Activated CD4-positive, alpha-beta T cell treated with anti-CD3 and anti-CD28 coated beads, Interleukin-2, amount 10 ng/mL, durations not matched to agents 24 days and 14 days (primary cell): ENCODE measurements at regions not wholly inside any gene's neighbourhood (a gene's known extent, or its start where the extent isn't known, plus 50 kb on each side); places are given as distances from the start of the nearest gene placed in this dataset.

ENCODE experiments used
- DNase-seq: peaks from one replicate; pipeline ENCODE4 v3.0.0; 2022
- H3K27ac Mint-ChIP-seq: one replicate; pipeline ENCODE4 v1.8.0; 2022; ENCODE audit warnings: mild to moderate bottlenecking, mixed read lengths
- H3K27me3 Mint-ChIP-seq: one replicate; pipeline ENCODE4 v1.8.0; 2022; ENCODE audit warnings: mixed read lengths
- H3K36me3 Mint-ChIP-seq: one replicate; pipeline ENCODE4 v1.8.0; 2022; ENCODE audit warnings: low read depth, mild to moderate bottlenecking, mixed read lengths
- H3K4me1 Mint-ChIP-seq: one replicate; pipeline ENCODE4 v1.8.0; 2021; ENCODE audit warnings: mixed read lengths
- H3K4me3 Mint-ChIP-seq: one replicate; pipeline ENCODE4 v1.8.0; 2022; ENCODE audit warnings: mild to moderate bottlenecking, moderate library complexity, mixed read lengths
- H3K9me3 Mint-ChIP-seq: one replicate; pipeline ENCODE4 v1.8.0; 2021; ENCODE audit warnings: mixed read lengths
- intact Hi-C: fragments of 100-400 bp; cut with micrococcal nuclease; formaldehyde crosslinking; loops from one replicate; pipeline ENCODE4 v1.15.1; 2023

- Mint-ChIP-seq H3K9me3 (peaks cover 15% of the 10 kb centered on the region), H3K4me3 (no peak overlapping the region), H3K27ac (no peak overlapping the region), H3K27me3 (no peaks in the 10 kb centered on the region), H3K36me3 (no peaks in the 10 kb centered on the region), H3K4me1 (no peaks in the 10 kb centered on the region)
- intact Hi-C loops, result no loop called here
- no peak for DNase-seq
Observed at GRCh38 chr3:29067007-29067406, 213.9 kb upstream of the RBMS3 start.

GRCh38 chr3:29070959-29071634, 209.8 kb upstream of the RBMS3 start:
- Mint-ChIP-seq H3K9me3 (peaks cover 16% of the 10 kb centered on the region), H3K27me3 (no peaks in the 10 kb centered on the region), H3K4me3 (no peak overlapping the region), H3K36me3 (no peaks in the 10 kb centered on the region), H3K27ac (no peak overlapping the region), H3K4me1 (no peaks in the 10 kb centered on the region)
- intact Hi-C loops, result no loop called here
- DNase-seq, result no peak

GRCh38 chr3:29072611-29073010, 208.3 kb upstream of the RBMS3 start:
- Mint-ChIP-seq H3K36me3 (no peaks in the 10 kb centered on the region), H3K27me3 (no peaks in the 10 kb centered on the region), H3K9me3 (peaks cover 16% of the 10 kb centered on the region), H3K4me3 (no peak overlapping the region), H3K27ac (no peak overlapping the region), H3K4me1 (no peaks in the 10 kb centered on the region)
- intact Hi-C loops, result no loop called here
- DNase-seq, result no peak

- no peak overlapping the region for H3K27ac Mint-ChIP-seq
- no peaks in the 10 kb centered on the region for H3K36me3 Mint-ChIP-seq
- no peak for DNase-seq
- no peaks in the 10 kb centered on the region for H3K9me3 Mint-ChIP-seq
- H3K4me1 Mint-ChIP-seq, result no peaks in the 10 kb centered on the region
- H3K27me3 Mint-ChIP-seq, result no peaks in the 10 kb centered on the region
- H3K4me3 Mint-ChIP-seq, result no peak overlapping the region
- intact Hi-C loops, result no loop called here
Observed at GRCh38 chr3:29077356-29077755, 203.5 kb upstream of the RBMS3 start.

GRCh38 chr3:29079358-29079757, 201.5 kb upstream of the RBMS3 start:
- H3K4me1 Mint-ChIP-seq, result no peaks in the 10 kb centered on the region
- H3K4me3 Mint-ChIP-seq, result no peak overlapping the region
- intact Hi-C loops, result no loop called here
- no peaks in the 10 kb centered on the region for H3K27me3 Mint-ChIP-seq
- H3K27ac Mint-ChIP-seq, result no peak overlapping the region
- H3K9me3 Mint-ChIP-seq, result no peaks in the 10 kb centered on the region
- no peak for DNase-seq
- H3K36me3 Mint-ChIP-seq, result no peaks in the 10 kb centered on the region

GRCh38 chr3:29080967-29081366, 199.9 kb upstream of the RBMS3 start:
- intact Hi-C loops, result no loop called here
- Mint-ChIP-seq H3K36me3 (no peaks in the 10 kb centered on the region), H3K4me3 (no peak overlapping the region), H3K27ac (no peak overlapping the region), H3K4me1 (no peaks in the 10 kb centered on the region), H3K27me3 (no peaks in the 10 kb centered on the region), H3K9me3 (peaks cover 3% of the 10 kb centered on the region)
- no peak for DNase-seq

GRCh38 chr3:29083081-29083480, 197.8 kb upstream of the RBMS3 start:
- no peak overlapping the region for H3K4me3 Mint-ChIP-seq
- H3K9me3 Mint-ChIP-seq, result peaks cover 3% of the 10 kb centered on the region
- H3K27ac Mint-ChIP-seq, result no peak overlapping the region
- no peaks in the 10 kb centered on the region for H3K4me1 Mint-ChIP-seq
- H3K27me3 Mint-ChIP-seq, result no peaks in the 10 kb centered on the region
- intact Hi-C loops, result no loop called here
- DNase-seq, result no peak
- no peaks in the 10 kb centered on the region for H3K36me3 Mint-ChIP-seq

GRCh38 chr3:29083676-29084075, 197.2 kb upstream of the RBMS3 start:
- no peak overlapping the region for H3K4me3 Mint-ChIP-seq

GRCh38 chr3:29088579-29088978, 192.3 kb upstream of the RBMS3 start:
- no peak overlapping the region for H3K27ac Mint-ChIP-seq
- H3K4me3 Mint-ChIP-seq, result no peak overlapping the region
- DNase-seq, result no peak
- intact Hi-C loops, result no loop called here
- peaks cover 2% of the 10 kb centered on the region for H3K4me1 Mint-ChIP-seq
- no peaks in the 10 kb centered on the region for H3K27me3 Mint-ChIP-seq
- H3K36me3 Mint-ChIP-seq, result no peaks in the 10 kb centered on the region
- peaks cover 10% of the 10 kb centered on the region for H3K9me3 Mint-ChIP-seq

More at GRCh38 chr3:29083676-29084075, 197.2 kb upstream of the RBMS3 start:
- H3K36me3 Mint-ChIP-seq, result no peaks in the 10 kb centered on the region
- H3K27ac Mint-ChIP-seq, result no peak overlapping the region
- no peak for DNase-seq
- no peaks in the 10 kb centered on the region for H3K4me1 Mint-ChIP-seq
- peaks cover 3% of the 10 kb centered on the region for H3K9me3 Mint-ChIP-seq
- intact Hi-C loops, result no loop called here
- H3K27me3 Mint-ChIP-seq, result no peaks in the 10 kb centered on the region

- intact Hi-C loops, result loop anchor here (1.0 to 5.0 kb wide), 4 partner anchors 92 to 250 kb away; partner anchors contain the start of gene RBMS3
- Mint-ChIP-seq H3K4me1 (peaks cover 2% of the 10 kb centered on the region), H3K36me3 (no peaks in the 10 kb centered on the region), H3K27me3 (no peaks in the 10 kb centered on the region), H3K9me3 (peaks cover 7% of the 10 kb centered on the region), H3K27ac (peak overlapping the region; percentile 52), H3K4me3 (no peak overlapping the region)
- DNase-seq, result no peak
Observed at GRCh38 chr3:29090912-29091597, 189.8 kb upstream of the RBMS3 start.

- Mint-ChIP-seq H3K27me3 (no peaks in the 10 kb centered on the region), H3K4me3 (no peak overlapping the region), H3K9me3 (peaks cover 7% of the 10 kb centered on the region), H3K4me1 (peaks cover 2% of the 10 kb centered on the region), H3K27ac (peak overlapping the region; percentile 52), H3K36me3 (no peaks in the 10 kb centered on the region)
- DNase-seq, result no peak
- intact Hi-C loops, result loop anchor here (1.0 to 5.0 kb wide), 4 partner anchors 92 to 251 kb away; partner anchors contain the start of gene RBMS3
Observed at GRCh38 chr3:29091599-29092189, 189.2 kb upstream of the RBMS3 start.

- Mint-ChIP-seq H3K36me3 (no peaks in the 10 kb centered on the region), H3K4me1 (peaks cover 2% of the 10 kb centered on the region), H3K27me3 (no peaks in the 10 kb centered on the region), H3K27ac (peak overlapping the region; percentile 39), H3K4me3 (no peak overlapping the region), H3K9me3 (peaks cover 9% of the 10 kb centered on the region)
- DNase-seq, result no peak
- intact Hi-C loops, result loop anchor here (5.0 kb wide), 2 partner anchors 175 to 190 kb away; partner anchors contain the start of gene RBMS3
Observed at GRCh38 chr3:29092348-29092747, 188.5 kb upstream of the RBMS3 start.

GRCh38 chr3:29099296-29099695, 181.6 kb upstream of the RBMS3 start:
- intact Hi-C loops, result no loop called here
- no peak overlapping the region for H3K4me3 Mint-ChIP-seq
- H3K9me3 Mint-ChIP-seq, result peaks cover 16% of the 10 kb centered on the region
- no peak for DNase-seq
- H3K4me1 Mint-ChIP-seq, result no peaks in the 10 kb centered on the region
- no peak overlapping the region for H3K27ac Mint-ChIP-seq
- no peaks in the 10 kb centered on the region for H3K36me3 Mint-ChIP-seq
- no peaks in the 10 kb centered on the region for H3K27me3 Mint-ChIP-seq

- H3K27me3 Mint-ChIP-seq, result no peaks in the 10 kb centered on the region
- no peak overlapping the region for H3K4me3 Mint-ChIP-seq
- H3K27ac Mint-ChIP-seq, result no peak overlapping the region
- no peaks in the 10 kb centered on the region for H3K4me1 Mint-ChIP-seq
- intact Hi-C loops, result no loop called here
- DNase-seq, result no peak
- peaks cover 16% of the 10 kb centered on the region for H3K9me3 Mint-ChIP-seq
- no peaks in the 10 kb centered on the region for H3K36me3 Mint-ChIP-seq
Observed at GRCh38 chr3:29099775-29100174, 181.1 kb upstream of the RBMS3 start.
